ENCODE measurements at regions not wholly inside any gene's neighbourhood (a gene's known extent, or its start where the extent isn't known, plus 50 kb on each side); places are given as distances from the start of the nearest gene placed in this dataset.

GRCh38 chr2:6730649-6731532 lies 134.8 kb downstream of the CMPK2 start:
- H3K27me3 Mint-ChIP-seq, result peaks cover 4% of the 10 kb centered on the region
- H3K4me1 Mint-ChIP-seq, result no peaks in the 10 kb centered on the region

More at GRCh38 chr2:6730649-6731532, 134.8 kb downstream of the CMPK2 start:
- intact Hi-C loops (cut with micrococcal nuclease), result no loop called here
- 78% methylated on average over 5 of the region's 5 CpGs for WGBS (ENCODE audit: insufficient coverage)
- H3K4me1 ChIP-seq (ENCODE audit: control insufficient read depth in 2 of 2, insufficient read depth in 2 of 2, low read length in 2 of 2), result no peaks in the 10 kb centered on the region
- H3K27ac ChIP-seq (ENCODE audit: low read length in 2 of 2), result no peak overlapping the region
- ChIA-PET POLR2A (no interaction called here), CTCF (no interaction called here)
- ATAC-seq (ENCODE audit: low read depth) (no peak), DNase-seq (no peak)
- H3K36me3 ChIP-seq (replicated peaks in 1 of 2; ENCODE audit: control extremely low read depth in 1 of 2, control insufficient read depth in 1 of 2, extremely low read depth in 1 of 2, insufficient read depth in 2 of 2, low read length in 1 of 2), result no peaks in the 10 kb centered on the region
- no peaks in the 10 kb centered on the region for H3K27me3 ChIP-seq (replicated peaks in 1 of 4; ENCODE audit: control extremely low read depth in 1 of 4, control insufficient read depth in 3 of 4, insufficient read depth in 4 of 4, low read length in 3 of 4)
- no peak overlapping the region for H3K4me3 ChIP-seq (ENCODE audit: control extremely low read depth in 1 of 5, extremely low read depth in 1 of 5, insufficient read depth in 1 of 5, low read depth in 2 of 5, low read length in 4 of 5)
- H4K20me1 ChIP-seq (ENCODE audit: control insufficient read depth, insufficient read depth, low read length, poor library complexity, severe bottlenecking), result no peaks in the 10 kb centered on the region
- H3K4me2 ChIP-seq (replicated peaks; ENCODE audit: low read depth, low read length, poor library complexity, severe bottlenecking), result no peak overlapping the region
- no peak overlapping the region for H3K27ac Mint-ChIP-seq
- no peak for TF ChIP-seq CTCF (IDR thresholded peaks at IDR 0.05)
- H3K9me3 Mint-ChIP-seq (ENCODE audit: insufficient read depth), result no peaks in the 10 kb centered on the region
- no peaks in the 10 kb centered on the region for H3K9me3 ChIP-seq (ENCODE audit: control extremely low read depth in 1 of 3, control insufficient read depth in 2 of 3, insufficient read depth in 1 of 3, low read length in 2 of 3)
- H3K9ac ChIP-seq (ENCODE audit: low read length), result no peak overlapping the region
- no peak overlapping the region for H2AFZ ChIP-seq (ENCODE audit: insufficient read depth, low read depth, low read length, poor library complexity, severe bottlenecking)
- no peak overlapping the region for H3K4me3 Mint-ChIP-seq
- H3K79me2 ChIP-seq (ENCODE audit: control insufficient read depth, insufficient read depth, low read length), result no peaks in the 10 kb centered on the region

All from B cell (primary cell).